ENCODE measurements at regions not wholly inside any gene's neighbourhood (a gene's known extent, or its start where the extent isn't known, plus 50 kb on each side); places are given as distances from the start of the nearest gene placed in this dataset.

DNA sequence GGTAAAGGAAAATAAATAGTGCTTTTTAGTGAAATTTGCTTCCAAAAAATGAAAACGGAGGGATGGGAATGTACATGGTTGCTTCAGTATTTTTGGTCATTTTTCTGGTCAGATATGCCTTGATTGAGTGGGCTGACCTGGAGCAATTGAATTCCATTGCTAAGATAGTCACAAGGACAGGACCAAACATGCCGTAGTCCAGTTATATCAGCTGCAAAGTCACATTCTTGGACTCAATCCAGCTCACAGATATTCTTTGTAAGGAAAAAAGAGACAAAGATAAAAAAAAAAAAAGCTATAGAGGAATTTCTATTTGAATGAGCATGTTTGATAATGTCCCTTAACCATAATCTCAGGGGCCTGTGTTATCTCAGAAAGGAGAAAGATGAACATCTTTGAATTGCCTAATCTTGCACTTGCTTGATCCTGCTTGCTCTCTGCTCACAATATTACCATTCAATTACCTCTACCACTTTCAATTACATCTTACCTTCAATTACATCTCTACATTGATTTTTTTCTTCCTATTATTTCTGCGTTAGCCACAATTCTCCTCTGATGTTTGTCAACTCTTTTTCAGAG is 75.4 kb upstream of the PACRGL start:
- H3K4me1 Mint-ChIP-seq (ENCODE audit: low read depth): no peaks in the 10 kb centered on the region
- no peak overlapping the region for H3K4me3 Mint-ChIP-seq
- no peaks in the 10 kb centered on the region for H3K36me3 Mint-ChIP-seq (ENCODE audit: low read depth)
- CTCF ChIA-PET: no interaction called here
- no peaks in the 10 kb centered on the region for H3K9me3 Mint-ChIP-seq
- H3K27me3 Mint-ChIP-seq (ENCODE audit: low read depth): peaks cover 10% of the 10 kb centered on the region
- intact Hi-C loops (cut with micrococcal nuclease): no loop called here
- DNase-seq: no peak
- no peak overlapping the region for H3K27ac Mint-ChIP-seq

DNA sequence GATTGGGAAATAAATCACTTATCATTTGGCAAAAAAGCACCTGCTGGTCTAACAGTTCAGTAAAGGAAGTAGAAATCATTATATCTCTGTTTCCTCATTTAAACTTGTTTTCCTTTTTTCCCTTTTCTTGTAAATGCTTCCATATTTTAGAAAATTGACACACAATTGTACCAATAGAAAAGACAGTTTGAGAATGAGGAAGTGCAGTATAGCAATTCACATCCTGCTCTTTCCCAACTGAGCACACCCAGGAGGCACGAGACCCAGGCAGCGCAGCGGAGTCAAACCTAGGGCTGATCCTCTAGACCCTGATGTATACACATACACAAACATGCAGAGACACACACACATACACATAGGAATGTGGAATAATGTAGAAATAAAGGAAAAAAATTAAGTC is 74.8 kb upstream of the PACRGL start:
- no peaks in the 10 kb centered on the region for H3K9me3 Mint-ChIP-seq
- H3K27me3 Mint-ChIP-seq (ENCODE audit: low read depth): peaks cover 10% of the 10 kb centered on the region

DNA sequence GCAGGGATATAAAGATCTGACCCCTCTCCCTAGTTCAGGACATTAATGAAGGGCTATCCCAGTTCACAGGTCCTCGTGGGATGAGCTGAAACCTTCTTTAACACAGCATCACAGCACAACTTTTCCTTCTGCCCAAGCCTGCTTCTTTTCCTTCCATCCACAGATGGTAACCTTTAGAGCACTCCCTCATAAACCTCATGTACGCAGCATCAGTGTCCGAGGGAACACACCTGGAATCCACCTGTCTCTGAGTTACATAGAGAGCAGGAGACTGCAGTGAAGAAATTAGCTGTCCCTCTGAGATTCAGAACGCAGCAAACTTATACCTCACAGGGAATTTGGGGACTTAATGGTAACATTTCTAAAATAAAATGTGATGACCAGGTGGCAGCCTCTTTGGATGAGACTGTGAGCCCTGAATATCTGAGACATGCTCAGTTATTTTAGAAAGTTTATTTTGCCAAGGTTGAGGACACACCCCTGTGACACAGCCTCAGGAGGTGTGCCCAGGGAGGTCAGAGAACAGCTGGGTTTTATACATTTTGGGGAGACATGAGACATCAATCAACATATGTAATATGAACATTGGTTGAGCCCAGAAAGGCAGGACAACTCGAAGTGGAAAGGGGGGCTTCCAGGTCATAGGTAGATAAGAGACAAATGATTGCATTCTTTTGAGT is 73.8 kb upstream of the PACRGL start:
- H3K4me1 Mint-ChIP-seq (ENCODE audit: low read depth): no peaks in the 10 kb centered on the region
- CTCF ChIA-PET: no interaction called here

More for the DNA sequence above, 74.8 kb upstream of the PACRGL start:
- H3K4me3 Mint-ChIP-seq: no peak overlapping the region
- intact Hi-C loops (cut with micrococcal nuclease): no loop called here
- H3K27ac Mint-ChIP-seq: no peak overlapping the region
- no peaks in the 10 kb centered on the region for H3K36me3 Mint-ChIP-seq (ENCODE audit: low read depth)
- H3K4me1 Mint-ChIP-seq (ENCODE audit: low read depth): no peaks in the 10 kb centered on the region
- no peak for DNase-seq
- CTCF ChIA-PET: no interaction called here

DNA sequence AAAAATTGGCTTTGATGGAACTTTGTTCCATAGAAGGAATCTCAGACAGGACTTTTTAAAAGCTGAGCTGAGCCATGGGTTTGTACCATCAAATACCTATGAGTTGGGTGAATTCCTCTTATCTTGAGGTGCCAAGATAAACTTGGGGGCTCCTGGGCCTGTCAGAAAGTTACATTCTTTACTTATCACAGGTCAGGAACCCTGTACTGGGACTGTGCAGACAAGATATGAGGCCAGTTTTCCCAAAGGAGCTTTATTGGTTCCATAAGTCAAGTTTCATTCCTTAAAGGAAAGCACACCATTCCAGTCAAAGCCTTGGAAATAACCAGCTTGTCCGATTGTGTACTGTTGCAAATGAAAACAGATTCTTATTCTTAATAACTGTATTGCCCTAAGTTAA is 72.4 kb upstream of the PACRGL start:
- Mint-ChIP-seq H3K4me3 (no peak overlapping the region), H3K4me1 (ENCODE audit: low read depth) (no peaks in the 10 kb centered on the region), H3K9me3 (no peaks in the 10 kb centered on the region), H3K27me3 (ENCODE audit: low read depth) (peaks cover 10% of the 10 kb centered on the region), H3K36me3 (ENCODE audit: low read depth) (no peaks in the 10 kb centered on the region), H3K27ac (no peak overlapping the region)
- CTCF ChIA-PET: no interaction called here
- intact Hi-C loops (cut with micrococcal nuclease): no loop called here
- DNase-seq: no peak

More for the DNA sequence above, 73.8 kb upstream of the PACRGL start:
- peaks cover 10% of the 10 kb centered on the region for H3K27me3 Mint-ChIP-seq (ENCODE audit: low read depth)
- H3K27ac Mint-ChIP-seq: no peak overlapping the region
- H3K4me3 Mint-ChIP-seq: no peak overlapping the region
- DNase-seq: no peak
- H3K9me3 Mint-ChIP-seq: no peaks in the 10 kb centered on the region
- intact Hi-C loops (cut with micrococcal nuclease): no loop called here
- H3K36me3 Mint-ChIP-seq (ENCODE audit: low read depth): no peaks in the 10 kb centered on the region

DNA sequence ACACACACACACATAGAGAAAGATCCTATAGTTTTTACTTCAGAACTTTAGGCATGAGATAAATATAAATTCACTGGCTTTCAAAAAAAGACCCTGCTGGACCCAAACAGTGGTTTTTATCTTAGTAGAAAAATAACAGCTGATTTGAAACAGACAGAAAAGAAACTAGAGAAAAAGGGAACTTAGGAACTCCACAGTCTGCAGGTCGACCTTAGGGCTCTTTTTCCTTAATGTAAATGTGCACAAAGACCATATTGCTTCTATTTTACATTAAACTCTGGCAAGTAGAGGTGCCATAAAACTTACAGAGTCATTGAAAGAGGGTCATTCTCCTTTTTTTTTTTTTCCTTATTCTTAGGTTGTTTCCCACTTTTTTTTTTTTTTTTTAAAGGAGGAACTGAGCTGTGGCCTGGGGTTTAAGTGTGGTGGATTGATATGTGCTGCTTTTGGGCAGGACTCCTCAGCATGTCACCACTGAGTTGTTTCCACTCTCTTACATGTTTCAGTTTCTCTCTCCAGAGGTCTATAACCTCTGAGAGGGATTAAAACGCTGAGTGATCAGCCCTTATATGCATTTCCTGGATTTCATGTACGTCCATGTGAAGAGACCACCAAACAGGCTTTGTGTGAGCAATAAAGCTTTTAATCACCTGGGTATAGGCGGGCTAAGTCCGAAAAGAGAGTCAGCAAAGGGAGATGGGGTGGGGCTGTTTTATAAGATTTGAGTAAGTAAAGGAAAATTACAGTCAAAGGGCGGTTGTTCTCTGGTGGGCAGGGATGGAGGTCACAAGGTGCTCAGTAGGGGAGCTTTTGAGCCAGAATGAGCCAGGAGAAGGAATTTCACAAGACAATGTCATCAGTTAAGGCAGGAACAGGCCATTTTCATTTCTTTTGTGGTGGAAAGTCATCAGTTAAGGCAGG is 70.8 kb upstream of the PACRGL start:
- H3K27me3 Mint-ChIP-seq (ENCODE audit: low read depth): peaks cover 8% of the 10 kb centered on the region
- H3K36me3 Mint-ChIP-seq (ENCODE audit: low read depth): no peaks in the 10 kb centered on the region
- intact Hi-C loops (cut with micrococcal nuclease): no loop called here
- no peak overlapping the region for H3K4me3 Mint-ChIP-seq
- H3K27ac Mint-ChIP-seq: no peak overlapping the region
- DNase-seq: no peak
- CTCF ChIA-PET: interaction anchor here (0.7 kb wide), 1 partner anchor 56 kb away, joined by 3 read pairs; no protein-coding TSS in a partner anchor
- no peaks in the 10 kb centered on the region for H3K9me3 Mint-ChIP-seq
- no peaks in the 10 kb centered on the region for H3K4me1 Mint-ChIP-seq (ENCODE audit: low read depth)

DNA sequence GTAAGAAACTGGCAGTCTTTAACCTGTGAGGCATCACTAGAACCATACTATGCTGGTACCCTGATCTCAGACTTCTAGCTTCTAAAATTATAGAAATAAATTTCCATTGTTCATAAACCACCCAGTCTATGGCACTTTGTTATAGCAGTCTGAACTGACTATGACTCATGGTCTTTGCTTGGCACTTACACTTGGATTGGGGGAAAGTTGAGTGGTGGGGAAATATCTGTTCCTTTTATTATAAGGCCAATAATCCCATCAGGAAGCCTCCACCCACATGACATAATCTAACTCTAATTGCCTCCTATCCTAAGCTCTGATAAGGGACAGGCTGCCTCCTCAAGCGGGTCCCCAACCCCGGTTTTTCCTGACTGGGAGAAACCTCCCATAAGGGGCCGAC is 61.4 kb upstream of the PACRGL start:
- CTCF ChIA-PET: no interaction called here
- H3K4me3 Mint-ChIP-seq: no peak overlapping the region
- H3K4me1 Mint-ChIP-seq (ENCODE audit: low read depth): no peaks in the 10 kb centered on the region
- H3K27ac Mint-ChIP-seq: no peak overlapping the region
- intact Hi-C loops (cut with micrococcal nuclease): no loop called here
- DNase-seq: no peak
- H3K9me3 Mint-ChIP-seq: no peaks in the 10 kb centered on the region
- H3K36me3 Mint-ChIP-seq (ENCODE audit: low read depth): no peaks in the 10 kb centered on the region
- peaks cover 11% of the 10 kb centered on the region for H3K27me3 Mint-ChIP-seq (ENCODE audit: low read depth)

DNA sequence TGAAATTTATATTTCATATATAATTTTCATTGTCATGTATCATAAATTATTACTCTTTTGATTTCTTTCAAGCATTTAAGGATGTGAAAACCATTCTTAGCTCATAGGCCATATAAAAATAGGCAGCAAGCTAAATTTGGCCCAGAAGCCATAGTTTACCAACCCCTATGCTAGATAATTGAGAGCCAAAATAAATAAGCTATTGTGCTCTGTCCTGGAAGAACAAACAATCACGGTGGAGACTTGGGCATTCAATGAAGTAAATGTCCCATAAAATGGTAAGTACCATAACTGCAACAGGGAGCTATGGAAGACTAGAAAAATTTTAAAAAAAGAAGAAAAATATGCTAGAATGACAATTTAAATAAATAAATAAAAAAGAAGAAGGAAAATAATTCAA is 60.9 kb upstream of the PACRGL start:
- Mint-ChIP-seq H3K27me3 (ENCODE audit: low read depth) (peaks cover 9% of the 10 kb centered on the region), H3K9me3 (no peaks in the 10 kb centered on the region), H3K4me1 (ENCODE audit: low read depth) (no peaks in the 10 kb centered on the region), H3K27ac (no peak overlapping the region), H3K36me3 (ENCODE audit: low read depth) (no peaks in the 10 kb centered on the region), H3K4me3 (no peak overlapping the region)
- CTCF ChIA-PET: no interaction called here
- no peak for DNase-seq
- intact Hi-C loops (cut with micrococcal nuclease): no loop called here

DNA sequence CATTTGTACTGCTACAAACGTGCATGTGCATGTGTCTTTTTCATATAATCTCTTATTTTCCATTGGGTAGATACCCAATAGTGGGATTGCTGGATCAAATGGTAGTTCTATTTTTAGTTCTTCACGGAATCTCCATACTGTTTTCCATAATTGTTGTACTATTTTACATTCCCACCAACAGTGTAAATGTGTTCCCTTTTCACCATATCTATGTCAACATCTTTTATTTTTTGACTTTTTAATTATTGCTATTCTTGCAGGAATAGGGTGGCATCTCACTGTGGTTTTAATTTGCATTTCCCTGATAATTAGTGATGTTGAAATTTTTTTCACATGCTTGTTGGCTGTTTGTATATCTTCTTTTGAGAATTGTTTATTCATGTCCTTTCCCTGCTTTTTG is 59.3 kb upstream of the PACRGL start:
- no peaks in the 10 kb centered on the region for H3K4me1 Mint-ChIP-seq (ENCODE audit: low read depth)
- intact Hi-C loops (cut with micrococcal nuclease): no loop called here

DNA sequence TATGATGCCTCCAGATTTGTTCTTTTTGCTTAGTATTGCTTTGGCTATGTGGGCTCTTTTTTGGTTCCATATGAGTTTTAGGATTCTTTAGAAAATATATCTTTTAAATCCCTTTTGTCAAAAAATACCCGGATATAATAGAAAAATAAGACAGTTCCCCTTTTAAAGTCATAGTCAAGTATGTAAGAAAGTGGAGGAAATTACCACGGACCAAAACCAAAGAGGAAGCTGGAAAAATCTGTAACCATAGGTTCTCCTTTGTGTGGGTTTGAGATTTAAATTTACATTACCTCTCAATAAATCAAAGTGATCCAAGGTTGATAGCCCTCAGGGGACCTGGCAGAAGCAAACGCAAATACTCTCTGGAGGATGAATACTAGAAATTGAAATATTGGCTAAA is 58.3 kb upstream of the PACRGL start:
- CTCF ChIA-PET: no interaction called here
- H3K27ac Mint-ChIP-seq: no peak overlapping the region
- peaks cover 1% of the 10 kb centered on the region for H3K27me3 Mint-ChIP-seq (ENCODE audit: low read depth)
- H3K4me1 Mint-ChIP-seq (ENCODE audit: low read depth): no peaks in the 10 kb centered on the region
- H3K4me3 Mint-ChIP-seq: no peak overlapping the region
- no peaks in the 10 kb centered on the region for H3K9me3 Mint-ChIP-seq
- no peak for DNase-seq
- H3K36me3 Mint-ChIP-seq (ENCODE audit: low read depth): no peaks in the 10 kb centered on the region
- intact Hi-C loops (cut with micrococcal nuclease): no loop called here

More for the DNA sequence above, 59.3 kb upstream of the PACRGL start:
- Mint-ChIP-seq H3K36me3 (ENCODE audit: low read depth) (no peaks in the 10 kb centered on the region), H3K9me3 (no peaks in the 10 kb centered on the region), H3K4me3 (no peak overlapping the region), H3K27me3 (ENCODE audit: low read depth) (peaks cover 1% of the 10 kb centered on the region), H3K27ac (no peak overlapping the region)
- CTCF ChIA-PET: no interaction called here
- no peak for DNase-seq

DNA sequence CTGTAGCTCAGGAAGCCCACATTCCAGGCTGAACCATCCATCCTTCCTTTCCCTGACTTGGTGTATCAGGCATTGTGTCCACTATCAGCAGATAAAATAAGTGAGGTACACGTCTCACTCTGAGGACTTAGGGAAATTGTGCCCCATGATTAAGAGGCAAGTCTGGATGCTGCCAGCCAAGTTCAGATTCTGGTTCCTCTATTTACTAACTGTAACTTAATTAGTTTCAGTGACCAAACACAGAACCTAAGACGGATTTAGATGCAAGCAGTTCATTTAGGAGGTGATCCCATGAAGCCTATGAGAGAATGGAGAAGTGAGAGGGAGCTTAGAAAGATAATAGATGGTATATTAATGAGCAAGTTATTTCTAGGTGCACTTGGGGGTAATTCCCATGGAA is 56.6 kb upstream of the PACRGL start:
- no peak overlapping the region for H3K27ac Mint-ChIP-seq
- H3K9me3 Mint-ChIP-seq: no peaks in the 10 kb centered on the region
- no peaks in the 10 kb centered on the region for H3K4me1 Mint-ChIP-seq (ENCODE audit: low read depth)
- H3K4me3 Mint-ChIP-seq: no peak overlapping the region
- intact Hi-C loops (cut with micrococcal nuclease): no loop called here
- peaks cover 9% of the 10 kb centered on the region for H3K27me3 Mint-ChIP-seq (ENCODE audit: low read depth)
- no peak for DNase-seq
- CTCF ChIA-PET: no interaction called here
- H3K36me3 Mint-ChIP-seq (ENCODE audit: low read depth): no peaks in the 10 kb centered on the region

DNA sequence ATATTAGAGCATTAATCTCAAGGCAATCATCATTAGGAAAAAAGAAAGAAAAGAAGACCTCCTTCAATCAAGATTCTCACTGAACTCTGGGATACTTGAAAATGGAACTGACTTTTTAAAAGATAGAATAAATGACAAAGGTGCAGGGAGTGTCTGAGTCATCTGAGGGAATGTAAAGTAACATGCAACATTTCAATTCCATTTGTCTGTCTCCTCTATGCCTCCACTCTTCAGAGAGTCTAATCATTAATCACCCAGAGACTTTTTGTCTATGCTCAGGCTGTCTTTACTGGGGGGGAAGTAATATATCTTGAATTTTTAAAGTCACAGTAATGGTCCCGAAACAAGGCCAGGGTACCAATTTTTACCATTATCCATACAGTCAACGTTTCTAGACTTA is 55.0 kb upstream of the PACRGL start:
- Mint-ChIP-seq H3K36me3 (ENCODE audit: low read depth) (no peaks in the 10 kb centered on the region), H3K9me3 (no peaks in the 10 kb centered on the region), H3K27ac (no peak overlapping the region), H3K4me1 (ENCODE audit: low read depth) (no peaks in the 10 kb centered on the region), H3K4me3 (no peak overlapping the region), H3K27me3 (ENCODE audit: low read depth) (peaks cover 13% of the 10 kb centered on the region)
- intact Hi-C loops (cut with micrococcal nuclease): no loop called here
- no peak for DNase-seq
- CTCF ChIA-PET: no interaction called here

DNA sequence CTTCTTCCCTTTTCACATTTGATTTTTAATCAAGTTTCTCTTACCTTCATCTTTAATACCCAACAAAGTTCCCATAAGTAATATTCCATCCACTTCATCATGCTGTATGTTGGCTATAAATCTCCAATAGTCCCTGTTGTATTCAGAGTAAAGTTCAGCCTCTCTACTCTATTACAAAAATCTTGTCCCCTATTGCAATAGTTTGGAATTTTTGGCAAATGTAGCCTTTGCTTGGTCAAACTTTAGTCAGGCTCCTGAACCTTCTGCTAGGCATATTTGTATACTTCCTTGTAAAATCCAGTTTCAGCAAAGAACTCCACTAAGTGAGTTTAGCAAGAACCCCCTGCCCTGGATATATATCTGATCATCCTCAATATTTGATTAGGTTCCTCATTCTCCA is 54.0 kb upstream of the PACRGL start:
- no peak for DNase-seq
- Mint-ChIP-seq H3K36me3 (ENCODE audit: low read depth) (no peaks in the 10 kb centered on the region), H3K9me3 (no peaks in the 10 kb centered on the region), H3K4me1 (ENCODE audit: low read depth) (no peaks in the 10 kb centered on the region), H3K4me3 (no peak overlapping the region), H3K27me3 (ENCODE audit: low read depth) (peaks cover 11% of the 10 kb centered on the region), H3K27ac (no peak overlapping the region)
- CTCF ChIA-PET: no interaction called here
- intact Hi-C loops (cut with micrococcal nuclease): no loop called here
